ENCODE measurements at regions not wholly inside any gene's neighbourhood (a gene's known extent, or its start where the extent isn't known, plus 50 kb on each side); places are given as distances from the start of the nearest gene placed in this dataset.

DNA sequence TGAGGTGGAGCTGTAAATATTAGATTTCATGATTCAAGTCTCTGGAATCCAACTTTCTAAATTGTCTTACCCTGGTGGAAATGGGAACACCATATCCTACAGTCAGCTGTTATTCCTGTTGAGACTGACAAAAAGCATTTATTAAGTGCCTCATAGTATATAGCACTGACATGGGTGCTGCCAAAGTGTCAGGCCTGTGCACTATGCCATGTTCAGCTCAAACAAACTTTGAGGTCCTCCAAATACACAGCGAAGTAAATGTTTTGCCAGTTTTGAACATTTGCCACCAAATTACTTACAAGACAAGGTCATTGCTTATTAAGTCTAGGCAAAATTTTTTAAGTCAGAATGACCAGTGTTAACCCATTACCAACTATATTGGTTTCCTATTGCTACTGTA, 162.9 kb upstream of the SLC25A13 start:
- no peak for DNase-seq (ENCODE audit: low read depth in 3 of 3)

DNA sequence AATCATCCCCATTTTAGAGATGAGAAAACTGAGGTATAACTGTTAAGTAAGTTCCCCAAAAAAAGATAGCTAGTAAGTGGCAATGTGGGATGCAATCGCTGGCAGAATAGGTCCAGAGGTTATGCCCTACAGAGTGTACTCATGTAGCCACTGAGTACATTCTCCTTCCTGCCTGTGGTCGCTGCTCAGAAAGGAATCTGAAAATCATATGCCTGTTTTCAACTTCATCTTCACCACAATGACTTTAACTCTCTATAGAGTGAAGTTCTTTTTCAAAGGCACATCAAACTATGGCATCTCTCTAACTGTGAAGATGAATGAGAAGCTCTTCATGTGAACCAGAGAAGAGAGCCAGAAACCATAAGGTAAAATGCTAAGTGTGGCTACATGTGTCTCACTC, 162.2 kb upstream of the SLC25A13 start:
- no peak for DNase-seq (ENCODE audit: low read depth in 3 of 3)

DNA sequence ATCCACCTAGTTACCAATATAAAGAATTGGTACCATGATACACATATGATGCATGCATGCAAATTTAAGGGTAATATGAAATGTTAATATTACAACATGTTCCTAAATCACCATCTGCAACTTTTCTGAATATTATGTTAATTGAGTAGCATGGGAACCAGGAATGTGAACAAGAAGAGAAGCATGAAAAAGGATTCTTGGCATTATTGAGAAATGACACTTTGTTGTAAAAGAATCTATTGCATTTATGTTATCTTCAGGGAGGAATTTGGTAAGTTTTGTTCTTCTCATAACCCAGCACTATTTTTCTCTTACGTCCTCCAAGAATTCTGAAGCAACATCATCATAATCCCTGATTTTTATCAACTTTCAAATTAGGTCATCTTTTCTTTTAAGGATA, 159.9 kb upstream of the SLC25A13 start:
- no peak for DNase-seq (ENCODE audit: low read depth in 3 of 3)

DNA sequence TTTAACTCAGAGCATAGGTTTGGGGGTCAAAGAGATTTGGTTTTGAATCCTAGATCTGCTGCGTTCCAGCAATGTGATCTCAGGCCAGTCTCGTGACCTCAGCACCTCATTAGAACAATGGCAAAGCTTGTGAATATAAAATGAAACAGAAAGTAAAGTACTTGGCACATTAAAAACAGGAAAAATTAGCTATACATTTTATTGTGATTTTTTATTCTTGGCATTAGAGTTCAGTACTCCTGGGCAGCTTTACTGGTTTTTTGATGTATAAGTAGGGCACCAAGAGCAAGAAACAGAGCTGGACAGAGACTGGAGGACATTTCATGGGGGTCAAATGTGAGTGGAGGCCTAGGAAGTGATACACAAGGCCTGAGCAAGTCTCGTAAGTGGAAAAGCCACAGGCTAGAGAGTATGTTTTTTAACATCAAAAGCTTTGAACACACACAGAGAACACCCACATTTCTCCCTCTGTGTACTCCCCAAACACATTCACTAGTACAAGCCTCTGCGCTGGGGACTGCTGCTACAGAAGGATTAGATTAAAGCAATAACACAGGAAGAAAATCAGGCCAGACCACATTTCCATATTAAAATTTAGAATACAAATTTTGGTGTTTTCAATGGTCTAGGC, 157.2 kb upstream of the SLC25A13 start:
- DNase-seq (ENCODE audit: low read depth in 3 of 3) = no peak

DNA sequence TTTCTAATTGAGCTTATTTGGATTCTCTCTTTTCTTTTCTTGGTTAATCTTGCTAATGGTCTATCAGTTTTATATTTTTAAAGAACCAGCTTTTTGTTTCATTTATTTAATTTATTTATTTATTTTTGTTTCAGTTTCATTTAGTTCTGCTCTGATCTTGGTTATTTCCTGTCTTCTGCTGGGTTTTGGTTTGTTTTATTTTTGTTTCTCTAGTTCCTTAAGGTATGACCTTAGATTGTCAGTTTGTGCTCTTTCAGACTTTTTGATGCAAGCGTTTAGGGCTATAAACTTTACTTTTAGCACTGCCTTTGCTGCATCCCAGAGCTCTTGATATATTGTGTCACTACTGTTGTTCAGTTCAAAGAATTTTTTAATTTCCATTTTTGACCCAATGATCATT, 149.7 kb upstream of the SLC25A13 start:
- no peak for DNase-seq (ENCODE audit: low read depth in 3 of 3)

DNA sequence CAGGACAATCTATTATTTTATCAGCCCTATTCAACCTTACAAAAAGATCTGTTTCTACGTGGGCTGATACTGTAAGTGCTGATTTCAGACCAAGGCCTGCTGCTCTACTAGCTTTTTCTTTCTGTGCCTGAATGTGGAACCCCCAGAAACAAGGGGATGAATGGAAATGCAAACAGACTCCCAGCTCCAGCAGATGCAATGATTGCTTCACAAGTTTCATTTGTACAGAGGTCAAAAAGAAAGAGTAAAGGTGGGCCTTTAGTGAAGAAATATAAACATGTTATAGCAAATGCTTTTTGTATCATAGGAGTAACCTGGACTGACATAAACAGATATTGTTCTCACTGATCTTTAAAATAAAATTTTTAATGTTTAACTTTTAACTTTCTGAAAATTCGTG, 130.2 kb upstream of the SLC25A13 start:
- DNase-seq (ENCODE audit: low read depth in 3 of 3) = no peak

DNA sequence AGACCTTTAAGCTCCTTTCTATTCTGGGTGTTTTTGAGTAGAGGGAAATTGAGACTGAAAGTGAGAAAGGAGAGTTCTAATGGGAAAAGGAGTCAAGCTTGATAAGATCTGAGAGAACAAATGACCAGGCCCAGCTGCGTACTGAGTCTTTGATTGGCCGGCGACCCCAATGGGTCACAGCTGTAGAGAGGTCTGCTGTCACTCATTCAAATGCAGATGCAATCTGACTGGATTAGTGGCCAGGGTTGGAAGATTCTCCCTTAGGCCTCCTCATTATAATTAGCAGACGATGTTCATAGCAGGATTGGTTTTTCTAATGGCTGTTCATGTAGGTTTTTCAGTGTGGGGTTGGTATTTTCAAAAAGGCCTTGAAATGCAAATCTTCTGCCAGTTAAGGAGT, 127.2 kb upstream of the SLC25A13 start:
- no peak for DNase-seq (ENCODE audit: low read depth in 3 of 3)

DNA sequence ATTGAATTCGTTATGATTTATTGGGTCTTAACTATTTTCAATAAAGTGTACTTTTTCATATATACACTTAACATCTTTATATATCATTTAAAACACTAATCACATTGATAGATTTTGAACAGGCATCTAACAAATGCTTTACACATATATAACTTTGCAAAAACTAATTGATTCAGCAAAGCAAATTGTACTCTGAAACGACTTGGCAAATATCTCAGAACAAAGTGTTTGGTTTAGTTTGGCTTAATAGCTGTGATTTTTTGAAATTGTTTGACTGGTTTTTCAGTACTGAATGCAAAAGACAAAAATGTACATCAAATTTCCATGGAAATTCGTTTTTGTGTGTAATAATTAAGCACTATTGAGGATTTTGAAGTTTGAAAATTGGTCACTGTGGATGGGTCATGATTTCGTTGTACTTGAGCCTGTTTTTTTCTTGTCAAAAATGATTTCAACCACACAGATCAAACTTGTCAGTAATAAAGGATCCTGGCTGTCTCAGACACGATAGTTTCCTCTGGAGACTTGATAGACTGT, 125.3 kb upstream of the SLC25A13 start:
- DNase-seq (ENCODE audit: low read depth in 3 of 3) = no peak

DNA sequence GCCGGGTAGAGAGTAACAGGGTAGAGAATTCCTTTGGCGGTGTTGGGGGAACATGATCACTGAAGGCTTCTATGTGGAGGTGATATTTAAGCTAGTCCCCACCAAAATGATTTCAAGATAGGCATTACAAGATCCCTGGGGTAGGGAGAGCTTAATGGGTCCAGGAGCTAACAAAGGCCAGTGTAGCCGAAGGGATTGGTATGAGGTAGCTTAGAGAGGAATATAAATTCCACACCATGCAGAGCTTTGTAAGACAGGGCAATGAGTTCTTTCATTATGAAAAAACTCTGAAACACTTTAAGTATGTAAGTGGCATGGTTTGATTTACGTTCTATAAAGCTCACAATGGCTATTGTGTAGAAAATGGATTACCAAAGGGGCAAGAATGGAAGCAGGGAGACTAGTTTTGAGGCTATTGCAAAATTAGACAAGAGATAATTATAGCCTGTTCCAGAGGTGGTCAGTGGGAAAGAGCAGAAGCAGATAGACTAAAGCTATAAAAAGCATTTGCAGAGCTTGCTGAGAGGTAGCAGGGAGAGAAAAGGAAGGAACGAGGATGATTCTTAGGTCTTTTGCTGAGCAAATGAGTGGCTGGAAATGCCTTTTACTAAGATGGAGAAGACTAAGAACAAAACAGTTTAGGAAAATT, 119.7 kb upstream of the SLC25A13 start:
- no peak for DNase-seq (ENCODE audit: low read depth in 3 of 3)

DNA sequence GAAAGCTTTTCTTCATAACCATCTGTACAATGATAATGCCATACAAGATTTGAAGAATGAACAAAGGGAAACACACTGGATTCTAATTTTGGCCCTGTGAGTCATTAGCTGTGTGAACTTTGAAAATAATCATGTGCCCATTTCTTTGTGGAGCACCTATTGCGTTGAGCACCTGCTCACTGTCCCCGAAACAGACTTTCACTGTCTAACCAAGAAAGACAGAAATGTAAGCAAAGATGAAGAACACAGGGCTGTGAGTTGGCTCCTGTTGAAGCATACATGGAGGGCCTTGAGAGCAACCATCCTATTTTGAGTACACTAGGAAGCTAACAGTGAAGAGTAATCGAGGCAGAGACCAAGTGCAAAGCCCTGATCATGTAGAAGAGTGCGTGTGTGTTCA, 118.4 kb upstream of the SLC25A13 start:
- no peak for DNase-seq (ENCODE audit: low read depth in 3 of 3)

DNA sequence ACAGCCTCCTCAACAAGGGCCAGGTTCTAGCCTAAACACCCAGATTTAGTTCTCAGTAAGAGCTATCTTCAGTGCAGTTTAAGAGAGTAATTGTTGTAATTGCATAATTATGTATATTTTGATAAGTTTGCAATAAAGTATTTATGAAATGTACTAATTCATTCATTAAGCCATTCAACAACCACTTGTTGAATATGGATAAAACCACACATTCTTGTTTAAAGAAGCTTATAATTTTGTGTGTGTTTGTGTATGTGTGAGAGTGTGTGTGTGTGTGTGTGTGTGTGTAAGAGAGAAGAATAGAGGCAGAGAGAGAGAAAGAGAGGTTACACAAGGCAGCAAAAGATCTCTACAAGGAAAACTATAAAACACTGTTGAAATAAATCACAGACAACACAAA, 115.0 kb upstream of the SLC25A13 start:
- DNase-seq (ENCODE audit: low read depth in 3 of 3) = no peak

DNA sequence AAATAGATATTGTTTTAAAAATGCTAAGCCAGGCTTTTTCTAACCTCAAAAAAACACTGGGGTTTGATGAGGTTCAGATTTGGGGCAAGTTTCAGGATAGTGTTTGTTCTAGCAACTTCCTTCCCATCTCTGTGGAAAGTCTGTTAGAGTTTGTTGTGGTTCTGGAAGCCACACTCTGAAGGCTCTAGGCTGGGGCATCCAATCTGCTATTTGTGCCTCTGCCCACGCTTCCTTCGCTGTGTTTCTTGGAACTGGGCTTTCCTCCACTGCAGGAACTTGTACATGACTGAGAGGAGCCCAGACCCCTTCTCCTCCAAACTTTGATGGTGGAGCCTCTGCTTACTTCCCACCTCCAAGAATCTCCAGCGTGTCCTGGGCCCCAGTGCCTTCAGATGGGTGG, 108.5 kb upstream of the SLC25A13 start:
- no peak for DNase-seq (ENCODE audit: low read depth in 3 of 3)

DNA sequence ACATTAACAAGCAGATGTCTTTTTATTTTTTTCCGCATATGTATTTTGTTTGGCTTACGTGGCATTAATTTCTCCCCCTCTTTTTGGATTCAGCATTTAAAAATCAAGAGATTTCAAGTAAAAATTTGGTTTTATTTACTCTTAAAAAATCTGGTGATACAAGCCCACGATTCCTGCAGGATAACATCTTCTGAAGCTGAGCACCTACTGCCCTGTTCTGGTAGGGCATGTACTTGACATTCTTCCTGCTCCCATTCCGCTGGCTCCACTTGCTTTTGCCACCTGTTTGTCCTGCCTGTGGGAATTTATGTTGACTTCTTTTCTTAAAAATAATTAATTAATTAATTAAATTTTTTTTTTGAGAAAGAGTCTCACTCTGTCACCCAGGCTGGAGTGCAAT, 105.2 kb upstream of the SLC25A13 start:
- no peak for DNase-seq (ENCODE audit: low read depth in 3 of 3)

DNA sequence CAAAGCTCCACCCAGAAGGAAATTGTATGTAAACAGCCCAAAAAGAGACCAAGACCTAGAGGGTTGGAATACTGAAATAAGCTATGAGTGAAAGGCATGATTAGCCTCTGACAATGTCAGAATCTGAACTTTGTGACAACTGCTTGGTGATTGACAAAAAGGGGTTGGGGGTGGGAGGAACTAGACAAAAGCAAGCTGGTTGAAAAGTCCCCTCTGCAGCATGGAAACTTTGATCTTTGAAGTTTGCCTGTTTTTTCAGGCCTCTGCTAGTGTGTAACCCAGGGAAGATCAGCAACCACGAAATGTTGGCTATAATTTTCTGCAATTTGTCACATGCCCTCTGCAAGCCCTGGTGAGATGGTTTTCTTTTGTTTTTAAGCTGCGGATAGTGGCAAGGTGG, 104.8 kb upstream of the SLC25A13 start:
- no peak for DNase-seq (ENCODE audit: low read depth in 3 of 3)

DNA sequence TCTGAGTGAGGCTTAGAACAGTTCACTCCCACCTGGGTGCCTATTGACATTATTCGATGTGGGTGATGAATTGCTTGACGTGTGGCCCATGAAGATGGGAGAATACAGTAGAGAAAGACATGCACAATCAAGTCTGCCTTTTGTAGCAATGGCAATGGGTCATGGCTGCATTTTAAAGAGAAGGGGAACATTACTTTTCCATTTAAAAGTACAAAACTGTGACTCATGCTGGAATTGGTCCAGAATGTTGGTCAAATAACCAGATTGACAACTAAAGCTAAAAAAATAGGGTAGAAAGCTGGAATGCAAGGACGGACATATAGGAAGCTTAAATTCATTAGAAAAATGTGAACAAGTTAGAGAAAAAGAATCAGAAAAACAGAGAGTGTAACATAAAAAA, 104.1 kb upstream of the SLC25A13 start:
- no peak for DNase-seq (ENCODE audit: low read depth in 3 of 3)

DNA sequence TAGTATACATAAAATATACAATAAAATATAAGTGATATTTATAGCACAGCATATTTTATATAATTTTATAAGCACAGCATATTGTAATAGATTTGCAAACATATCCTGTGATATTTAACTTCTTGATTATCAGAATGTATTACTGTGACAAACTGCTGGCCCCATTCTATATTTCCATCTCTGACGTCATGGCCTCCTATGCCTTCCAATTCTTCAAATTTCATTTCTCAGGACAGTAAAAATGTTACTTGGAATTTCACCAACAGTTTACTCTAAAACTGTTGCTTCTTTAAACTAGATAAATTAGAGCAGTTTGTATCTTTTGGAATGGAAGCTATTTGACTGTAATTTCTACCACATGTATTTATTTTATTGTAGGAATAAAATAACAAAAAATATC, 102.5 kb upstream of the SLC25A13 start:
- DNase-seq (ENCODE audit: low read depth in 3 of 3) = no peak

DNA sequence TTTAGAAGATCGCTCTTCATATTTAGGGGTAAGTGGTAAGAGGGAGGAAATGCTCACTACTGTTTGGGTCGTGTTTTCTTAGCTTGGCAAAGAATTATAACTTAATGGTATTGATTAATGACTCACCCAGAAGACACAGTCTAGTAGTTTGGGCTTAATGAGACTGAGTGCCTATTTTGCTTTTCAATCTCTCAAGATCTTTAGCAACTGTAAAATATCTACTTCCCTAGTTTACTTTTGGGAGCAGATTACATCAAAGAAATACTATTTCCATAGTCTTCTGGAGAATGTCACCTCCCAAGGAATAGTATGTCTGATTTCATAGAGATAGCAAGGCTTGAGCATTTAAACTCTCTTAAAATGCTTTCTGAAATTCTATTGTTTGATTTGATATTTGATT, 100.5 kb upstream of the SLC25A13 start:
- no peak for DNase-seq (ENCODE audit: low read depth in 3 of 3)

DNA sequence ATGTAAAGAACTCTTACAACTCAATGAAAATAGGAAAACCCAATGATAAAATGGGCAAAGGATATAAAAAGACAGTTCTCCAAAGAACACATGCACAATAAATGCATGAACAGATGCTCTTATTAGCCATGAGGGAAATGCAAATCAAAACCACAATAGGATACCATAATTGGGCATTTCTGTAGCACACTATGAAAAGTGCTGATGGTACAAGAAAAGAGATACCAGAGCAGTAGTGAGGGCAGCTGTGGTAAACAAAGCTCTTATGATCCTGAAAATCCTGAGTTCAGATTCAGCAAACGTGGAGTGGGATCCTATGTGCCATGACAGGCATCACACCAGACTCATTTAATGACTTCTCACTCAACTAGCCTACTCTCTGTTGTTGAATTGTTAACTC, 96.7 kb upstream of the SLC25A13 start:
- DNase-seq (ENCODE audit: low read depth in 3 of 3) = no peak

DNA sequence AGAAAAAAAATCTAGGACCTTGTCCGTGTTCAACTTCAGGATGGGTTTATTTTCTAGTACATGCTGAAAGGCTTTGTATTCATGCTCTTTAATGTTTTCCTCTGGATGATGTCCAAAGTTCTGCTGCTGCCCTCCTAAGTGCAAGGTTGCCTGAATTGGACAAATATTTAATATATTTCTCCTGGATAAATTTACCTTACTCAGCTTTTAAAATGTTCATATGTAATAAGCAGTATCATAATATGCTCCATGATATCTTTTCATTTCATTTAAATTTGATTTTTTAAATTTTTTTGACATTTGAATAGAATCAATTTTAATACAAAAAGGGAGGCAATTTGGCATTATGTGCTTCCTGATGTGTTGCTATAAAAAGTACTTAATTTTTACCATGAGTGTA, 95.9 kb upstream of the SLC25A13 start:
- DNase-seq (ENCODE audit: low read depth in 3 of 3) = no peak

DNA sequence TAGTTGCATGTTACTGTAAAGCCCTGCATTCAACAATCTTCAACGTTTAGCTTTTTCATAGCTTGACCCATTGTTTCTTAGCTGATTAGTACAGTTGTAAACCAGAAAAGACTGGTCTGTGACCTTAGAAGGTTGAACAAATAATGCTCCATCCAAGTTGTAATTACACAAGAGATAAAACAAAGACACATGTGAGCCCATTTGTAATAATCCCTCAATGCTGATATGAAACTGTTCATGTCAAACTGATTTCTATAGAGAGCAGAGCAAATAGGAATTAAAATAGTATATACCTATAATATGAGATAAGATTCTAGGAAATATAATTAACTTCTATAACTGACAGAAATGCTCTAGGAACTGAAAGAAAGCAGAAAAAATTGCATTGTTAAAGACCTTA, 94.7 kb upstream of the SLC25A13 start:
- no peak for DNase-seq (ENCODE audit: low read depth in 3 of 3)

DNA sequence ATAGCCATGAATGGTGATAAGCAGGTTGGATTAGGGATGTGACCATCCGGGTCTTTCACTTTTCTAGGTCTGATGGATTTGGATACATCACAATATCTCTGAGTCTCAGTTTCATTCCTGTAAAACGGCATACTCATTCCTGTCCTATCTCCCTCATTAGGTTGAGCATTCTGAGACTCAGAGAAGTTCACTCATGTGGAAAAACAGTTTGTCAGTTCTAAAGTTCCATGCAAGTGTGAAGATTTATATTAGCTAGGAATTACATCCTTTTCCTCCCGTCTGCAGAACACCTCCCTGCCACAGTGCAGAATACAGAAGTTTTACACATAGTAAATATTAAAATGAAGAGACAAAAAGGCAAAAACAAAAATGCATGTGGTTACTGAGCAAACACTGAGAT, 94.2 kb upstream of the SLC25A13 start:
- DNase-seq (ENCODE audit: low read depth in 3 of 3) = no peak

DNA sequence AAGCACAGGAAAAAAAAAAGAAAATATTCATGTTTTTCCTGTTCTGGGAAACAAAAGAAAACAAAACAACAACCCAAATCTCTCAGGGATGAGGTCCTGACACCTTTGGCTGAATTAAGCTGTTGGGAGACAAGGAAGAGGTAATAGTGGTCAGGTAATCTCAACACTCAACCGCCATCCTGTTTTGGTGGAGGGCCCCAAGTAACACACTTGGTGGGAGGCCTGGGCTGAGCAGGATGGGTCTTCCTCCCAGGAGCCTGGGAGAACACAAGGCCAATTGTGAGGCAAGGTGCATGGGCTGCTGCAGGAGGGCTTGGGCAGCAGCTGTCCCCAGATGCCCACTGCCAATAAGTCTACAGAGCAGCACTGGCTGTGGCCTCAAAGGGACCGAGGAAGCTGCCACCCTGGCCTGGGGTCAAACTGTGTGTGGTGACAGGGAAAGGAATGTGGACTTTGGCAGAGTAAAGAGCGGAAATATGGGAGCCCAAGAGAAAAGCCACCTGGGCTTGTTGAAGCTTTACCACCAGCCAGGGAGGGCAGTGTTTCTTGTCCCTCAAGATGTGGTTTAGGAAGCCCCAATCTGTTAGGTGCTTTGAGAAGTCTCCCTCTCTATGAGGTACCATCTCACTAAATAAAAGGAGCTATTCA, 93.5 kb upstream of the SLC25A13 start:
- no peak for DNase-seq (ENCODE audit: low read depth in 3 of 3)

DNA sequence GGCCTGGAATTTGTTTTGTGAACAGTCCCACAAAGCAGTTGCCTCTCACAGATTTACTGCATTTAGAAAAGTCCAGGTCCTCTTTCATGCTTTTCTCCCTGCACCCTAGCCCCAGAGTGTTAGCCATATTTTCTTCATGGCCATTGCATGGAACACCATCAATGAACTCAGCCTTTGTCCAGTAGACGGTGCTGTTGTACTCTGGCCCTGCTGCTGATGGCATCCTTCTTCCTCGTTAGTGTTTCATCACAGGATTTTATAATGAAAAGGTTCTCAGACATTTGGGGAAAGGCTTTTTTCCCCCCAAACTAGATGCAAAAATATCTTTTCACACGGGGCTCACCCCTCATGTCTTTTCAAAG, 93.0 kb upstream of the SLC25A13 start:
- DNase-seq (ENCODE audit: low read depth in 3 of 3) = peak; percentile 3 to 15 (median 7)
